ENCODE measurements at regions not wholly inside any gene's neighbourhood (a gene's known extent, or its start where the extent isn't known, plus 50 kb on each side); places are given as distances from the start of the nearest gene placed in this dataset.

DNA sequence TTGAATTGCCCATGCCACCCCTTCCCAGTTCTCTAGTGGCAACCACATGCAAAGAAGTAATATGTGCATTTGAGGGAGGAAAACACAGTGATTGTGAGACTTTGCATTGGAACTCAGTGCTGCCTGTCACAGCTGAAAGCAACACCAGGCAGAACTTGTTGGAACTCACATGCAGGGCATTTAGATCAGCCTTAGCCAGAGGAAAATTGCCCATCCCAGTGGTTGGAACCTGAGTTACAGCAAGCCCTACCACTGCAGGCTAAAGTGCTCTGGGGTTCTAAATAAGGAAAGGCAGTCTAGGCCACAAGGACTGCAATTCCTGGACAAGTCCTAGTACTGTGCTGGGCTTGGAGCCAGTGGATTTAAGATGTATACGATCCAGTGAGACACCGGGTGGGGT lies 245.3 kb upstream of the UFL1 start:
- no peak overlapping the region for H3K4me3 ChIP-seq (ENCODE audit: low read depth, low read length)
- DNase-seq (ENCODE audit: low read depth): no peak
- TF ChIP-seq, protein P1, sequence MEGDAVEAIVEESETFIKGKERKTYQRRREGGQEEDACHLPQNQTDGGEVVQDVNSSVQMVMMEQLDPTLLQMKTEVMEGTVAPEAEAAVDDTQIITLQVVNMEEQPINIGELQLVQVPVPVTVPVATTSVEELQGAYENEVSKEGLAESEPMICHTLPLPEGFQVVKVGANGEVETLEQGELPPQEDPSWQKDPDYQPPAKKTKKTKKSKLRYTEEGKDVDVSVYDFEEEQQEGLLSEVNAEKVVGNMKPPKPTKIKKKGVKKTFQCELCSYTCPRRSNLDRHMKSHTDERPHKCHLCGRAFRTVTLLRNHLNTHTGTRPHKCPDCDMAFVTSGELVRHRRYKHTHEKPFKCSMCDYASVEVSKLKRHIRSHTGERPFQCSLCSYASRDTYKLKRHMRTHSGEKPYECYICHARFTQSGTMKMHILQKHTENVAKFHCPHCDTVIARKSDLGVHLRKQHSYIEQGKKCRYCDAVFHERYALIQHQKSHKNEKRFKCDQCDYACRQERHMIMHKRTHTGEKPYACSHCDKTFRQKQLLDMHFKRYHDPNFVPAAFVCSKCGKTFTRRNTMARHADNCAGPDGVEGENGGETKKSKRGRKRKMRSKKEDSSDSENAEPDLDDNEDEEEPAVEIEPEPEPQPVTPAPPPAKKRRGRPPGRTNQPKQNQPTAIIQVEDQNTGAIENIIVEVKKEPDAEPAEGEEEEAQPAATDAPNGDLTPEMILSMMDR (IDR thresholded peaks at IDR 0.05; ENCODE audit: low read depth, low read length, missing control alignments): no peak

- H3K4me3 ChIP-seq (ENCODE audit: low read depth, low read length): no peak overlapping the region
- DNase-seq (ENCODE audit: low read depth): no peak
- TF ChIP-seq, protein P1 (IDR thresholded peaks at IDR 0.05; ENCODE audit: low read depth, low read length, missing control alignments): no peak
Measured at GRCh38 chr6:96276856-96277255, 244.8 kb upstream of the UFL1 start.

DNA sequence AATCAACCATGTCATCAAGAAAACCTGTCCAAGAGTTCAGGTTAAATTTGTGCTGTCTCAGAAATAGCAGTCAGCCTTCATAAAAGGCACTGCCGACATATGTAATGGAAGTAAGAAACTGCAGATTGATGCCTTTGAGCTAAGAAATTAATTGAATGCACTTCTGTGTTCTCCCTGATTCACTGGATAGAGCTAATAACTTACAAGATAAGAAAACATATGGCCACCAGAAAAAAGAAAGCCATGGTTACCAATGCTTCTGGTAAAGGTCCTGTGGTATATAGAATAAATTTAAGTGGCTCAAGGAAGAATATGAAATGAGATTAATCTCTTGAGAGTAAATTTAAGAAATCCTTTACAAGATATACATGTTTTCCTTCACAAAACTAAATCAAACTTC lies 242.5 kb upstream of the UFL1 start:
- H3K4me3 ChIP-seq (ENCODE audit: low read depth, low read length): no peak overlapping the region
- DNase-seq (ENCODE audit: low read depth): no peak
- TF ChIP-seq, protein P1 (IDR thresholded peaks at IDR 0.05; ENCODE audit: low read depth, low read length, missing control alignments): no peak

DNA sequence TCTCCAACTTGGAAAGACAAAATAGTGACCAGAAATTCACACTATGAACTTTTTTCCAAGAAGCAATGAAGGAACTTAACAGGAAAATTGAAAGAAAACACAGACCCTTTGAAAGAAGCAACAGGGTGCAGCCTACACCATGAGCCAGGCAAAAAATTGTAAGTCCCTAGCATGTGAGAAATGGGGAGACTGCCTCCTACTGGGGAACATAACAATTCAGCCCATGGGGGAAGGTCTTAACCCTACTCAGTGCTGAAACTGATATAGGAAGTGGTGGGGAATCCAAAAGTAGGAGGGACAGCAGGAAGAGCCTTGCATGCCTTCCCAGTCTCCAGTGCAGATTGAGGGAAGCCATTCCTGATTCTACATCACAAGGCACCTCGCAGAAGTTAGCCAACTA lies 235.1 kb upstream of the UFL1 start:
- no peak overlapping the region for H3K4me3 ChIP-seq (ENCODE audit: low read depth, low read length)
- no peak for DNase-seq (ENCODE audit: low read depth)
- TF ChIP-seq, protein P1 (IDR thresholded peaks at IDR 0.05; ENCODE audit: low read depth, low read length, missing control alignments): no peak

DNA sequence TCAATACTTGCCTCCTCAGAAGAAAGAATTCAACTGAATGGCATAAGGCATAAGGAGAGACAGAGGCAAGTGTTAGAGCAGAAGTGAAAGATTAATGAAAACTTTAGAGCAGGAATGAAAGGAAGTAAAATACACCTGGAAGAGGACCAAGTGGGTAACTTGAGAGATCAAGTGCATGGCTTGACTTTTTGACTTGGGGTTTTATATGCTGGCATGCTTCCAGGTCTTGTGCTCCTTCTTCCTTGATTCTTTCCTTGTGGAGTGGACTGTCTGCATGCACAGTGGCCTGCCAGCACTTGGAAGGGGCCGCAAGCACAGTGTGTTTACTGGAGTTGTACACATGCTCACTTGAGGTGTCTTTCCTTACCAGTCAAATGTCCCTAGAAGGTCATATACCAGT lies 222.1 kb upstream of the UFL1 start:
- TF ChIP-seq, protein P1 (IDR thresholded peaks at IDR 0.05; ENCODE audit: low read depth, low read length, missing control alignments): no peak
- DNase-seq (ENCODE audit: low read depth): no peak
- H3K4me3 ChIP-seq (ENCODE audit: low read depth, low read length): no peak overlapping the region

GRCh38 chr6:96301023-96301422 lies 220.6 kb upstream of the UFL1 start:
- no peak for DNase-seq (ENCODE audit: low read depth)
- TF ChIP-seq, protein P1 (IDR thresholded peaks at IDR 0.05; ENCODE audit: low read depth, low read length, missing control alignments): no peak
- no peak overlapping the region for H3K4me3 ChIP-seq (ENCODE audit: low read depth, low read length)

- DNase-seq (ENCODE audit: low read depth): no peak
- TF ChIP-seq, protein P1 (IDR thresholded peaks at IDR 0.05; ENCODE audit: low read depth, low read length, missing control alignments): no peak
- H3K4me3 ChIP-seq (ENCODE audit: low read depth, low read length): no peak overlapping the region
Measured at GRCh38 chr6:96301781-96302180, 219.8 kb upstream of the UFL1 start.

Measured in GM12864 (cell line).